ENCODE measurements at regions not wholly inside any gene's neighbourhood (a gene's known extent, or its start where the extent isn't known, plus 50 kb on each side); places are given as distances from the start of the nearest gene placed in this dataset.

DNA sequence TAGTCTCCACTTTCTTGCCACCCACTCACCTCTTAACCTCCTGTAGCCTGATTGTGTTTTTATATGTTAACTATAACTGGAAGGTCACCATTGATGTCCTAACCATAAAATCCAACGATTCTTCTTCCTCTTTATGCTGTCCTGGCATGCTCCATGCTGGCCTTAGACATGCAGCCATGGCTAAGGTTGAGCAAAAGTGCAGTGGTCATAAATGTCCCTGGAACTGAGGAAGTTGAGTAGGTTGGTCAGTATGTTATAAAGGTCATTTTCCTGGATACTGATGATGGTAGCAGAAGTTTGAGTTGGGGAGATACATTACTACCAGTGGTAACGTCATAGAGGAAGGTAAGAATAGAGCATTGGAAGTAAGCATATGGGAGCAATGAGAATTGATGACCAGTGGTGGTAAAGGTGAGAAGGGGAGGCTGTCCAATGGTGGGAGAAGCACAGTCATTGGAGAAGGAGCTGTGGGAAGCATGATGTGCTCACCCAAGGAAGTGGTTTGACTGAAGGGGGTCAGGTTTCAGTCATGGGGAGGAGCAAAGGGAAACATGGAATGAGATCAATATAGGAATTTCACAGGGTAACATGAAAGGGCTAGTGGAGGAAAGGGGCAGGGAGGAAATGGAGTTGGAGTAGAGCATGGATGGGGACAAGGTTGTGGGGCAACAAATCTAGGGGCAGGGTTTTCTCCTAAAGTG lies 240.8 kb downstream of the DACT1 start:
- FAIRE-seq = no peak
- no peak overlapping the region for H3K9ac ChIP-seq (ENCODE audit: low read length in 3 of 3)
- no peak for DNase-seq
- no peaks in the 10 kb centered on the region for H3K9me3 ChIP-seq (ENCODE audit: control insufficient read depth in 2 of 3, insufficient read depth in 1 of 3, low read length in 3 of 3)
- TF ChIP-seq, protein P1, sequence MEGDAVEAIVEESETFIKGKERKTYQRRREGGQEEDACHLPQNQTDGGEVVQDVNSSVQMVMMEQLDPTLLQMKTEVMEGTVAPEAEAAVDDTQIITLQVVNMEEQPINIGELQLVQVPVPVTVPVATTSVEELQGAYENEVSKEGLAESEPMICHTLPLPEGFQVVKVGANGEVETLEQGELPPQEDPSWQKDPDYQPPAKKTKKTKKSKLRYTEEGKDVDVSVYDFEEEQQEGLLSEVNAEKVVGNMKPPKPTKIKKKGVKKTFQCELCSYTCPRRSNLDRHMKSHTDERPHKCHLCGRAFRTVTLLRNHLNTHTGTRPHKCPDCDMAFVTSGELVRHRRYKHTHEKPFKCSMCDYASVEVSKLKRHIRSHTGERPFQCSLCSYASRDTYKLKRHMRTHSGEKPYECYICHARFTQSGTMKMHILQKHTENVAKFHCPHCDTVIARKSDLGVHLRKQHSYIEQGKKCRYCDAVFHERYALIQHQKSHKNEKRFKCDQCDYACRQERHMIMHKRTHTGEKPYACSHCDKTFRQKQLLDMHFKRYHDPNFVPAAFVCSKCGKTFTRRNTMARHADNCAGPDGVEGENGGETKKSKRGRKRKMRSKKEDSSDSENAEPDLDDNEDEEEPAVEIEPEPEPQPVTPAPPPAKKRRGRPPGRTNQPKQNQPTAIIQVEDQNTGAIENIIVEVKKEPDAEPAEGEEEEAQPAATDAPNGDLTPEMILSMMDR (IDR thresholded peaks at IDR 0.05; ENCODE audit: borderline replicate concordance, extremely low read depth, insufficient read depth) = no peak
- peaks cover 0 to under 1% (median 0%) of the 10 kb centered on the region in 3 donors for H3K4me1 ChIP-seq (ENCODE audit: control insufficient read depth in 2 of 3, insufficient read depth in 2 of 3, low read depth in 1 of 3, low read length in 3 of 3)
- no peak overlapping the region for H3K4me3 ChIP-seq (ENCODE audit: low read length in 3 of 3)
- intact Hi-C loops (cut with DNase I) = no loop called here
- H3K27me3 ChIP-seq (ENCODE audit: control insufficient read depth, insufficient read depth, low read length) = no peaks in the 10 kb centered on the region
- H3K36me3 ChIP-seq (ENCODE audit: control insufficient read depth in 2 of 3, insufficient read depth in 3 of 3, low read length in 3 of 3) = no peaks in the 10 kb centered on the region
- H3K27ac ChIP-seq (ENCODE audit: low read depth in 2 of 2, low read length in 2 of 2) = no peak overlapping the region

DNA sequence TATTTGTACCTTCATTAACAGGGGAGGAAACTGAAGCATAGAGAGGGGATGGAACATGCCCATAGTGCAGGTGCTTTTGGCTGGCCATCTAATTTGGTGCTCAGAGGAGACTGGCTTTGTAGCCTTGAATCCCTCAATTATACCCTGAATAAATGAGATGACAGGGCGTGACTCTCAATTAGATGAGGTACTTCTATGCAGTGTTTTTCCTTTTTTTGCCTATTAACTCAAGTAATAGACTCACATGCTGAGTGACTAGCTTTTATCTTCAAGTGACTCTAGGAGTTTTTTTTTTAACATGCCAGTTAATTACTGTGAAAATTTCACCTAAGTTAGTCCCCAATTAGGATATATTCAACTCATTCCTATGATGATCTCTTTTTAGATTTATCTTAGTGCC lies 243.7 kb downstream of the DACT1 start:
- TF ChIP-seq, protein P1 (IDR thresholded peaks at IDR 0.05; ENCODE audit: borderline replicate concordance, extremely low read depth, insufficient read depth) = no peak
- FAIRE-seq (no peak), DNase-seq (no peak)
- H3K27ac ChIP-seq (ENCODE audit: low read depth in 2 of 2, low read length in 2 of 2) = no peak overlapping the region
- H3K27me3 ChIP-seq (ENCODE audit: control insufficient read depth, insufficient read depth, low read length) = no peaks in the 10 kb centered on the region
- no peaks in the 10 kb centered on the region for H3K9me3 ChIP-seq (ENCODE audit: control insufficient read depth in 2 of 3, insufficient read depth in 1 of 3, low read length in 3 of 3)
- intact Hi-C loops (cut with DNase I) = no loop called here
- no peak overlapping the region for H3K9ac ChIP-seq (ENCODE audit: low read length in 3 of 3)
- no peaks in the 10 kb centered on the region for H3K4me1 ChIP-seq (ENCODE audit: control insufficient read depth in 2 of 3, insufficient read depth in 2 of 3, low read depth in 1 of 3, low read length in 3 of 3)
- no peak overlapping the region for H3K4me3 ChIP-seq (ENCODE audit: low read length in 3 of 3)
- H3K36me3 ChIP-seq (ENCODE audit: control insufficient read depth in 2 of 3, insufficient read depth in 3 of 3, low read length in 3 of 3) = no peaks in the 10 kb centered on the region

DNA sequence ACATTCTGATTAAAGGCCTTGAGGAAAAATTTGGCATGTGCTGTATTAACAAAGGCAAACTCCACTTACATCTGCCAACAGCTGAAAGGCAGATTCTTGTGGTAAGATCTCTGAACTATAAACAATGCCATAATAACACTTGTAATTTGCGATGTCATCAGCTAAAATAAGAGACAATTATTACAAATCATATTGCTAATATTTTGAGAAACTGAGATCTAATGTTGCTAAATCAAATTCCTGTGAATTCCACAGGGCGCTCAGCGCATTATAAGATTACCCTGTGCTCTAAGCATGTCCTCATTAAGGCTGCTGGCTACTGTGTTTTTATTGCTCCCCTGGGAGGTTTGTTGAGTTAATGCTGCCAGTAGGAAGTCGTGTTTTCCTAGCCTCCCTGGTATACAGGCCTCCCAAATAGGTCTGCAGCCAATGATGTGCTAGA lies 244.8 kb downstream of the DACT1 start:
- FAIRE-seq (no peak), DNase-seq (peak in 1 of 5 donors; percentile 39)
- H3K9ac ChIP-seq (ENCODE audit: low read length in 3 of 3) = no peak overlapping the region
- intact Hi-C loops (cut with DNase I) = no loop called here
- H3K9me3 ChIP-seq (ENCODE audit: control insufficient read depth in 2 of 3, insufficient read depth in 1 of 3, low read length in 3 of 3) = no peaks in the 10 kb centered on the region
- TF ChIP-seq, protein P1 (IDR thresholded peaks at IDR 0.05; ENCODE audit: borderline replicate concordance, extremely low read depth, insufficient read depth) = no peak
- H3K4me1 ChIP-seq (ENCODE audit: control insufficient read depth in 2 of 3, insufficient read depth in 2 of 3, low read depth in 1 of 3, low read length in 3 of 3) = no peaks in the 10 kb centered on the region
- no peaks in the 10 kb centered on the region for H3K36me3 ChIP-seq (ENCODE audit: control insufficient read depth in 2 of 3, insufficient read depth in 3 of 3, low read length in 3 of 3)
- H3K27ac ChIP-seq (ENCODE audit: low read depth in 2 of 2, low read length in 2 of 2) = no peak overlapping the region
- no peaks in the 10 kb centered on the region for H3K27me3 ChIP-seq (ENCODE audit: control insufficient read depth, insufficient read depth, low read length)
- H3K4me3 ChIP-seq (ENCODE audit: low read length in 3 of 3) = no peak overlapping the region

- Histone ChIP-seq H3K27me3 (ENCODE audit: control insufficient read depth, insufficient read depth, low read length) (no peaks in the 10 kb centered on the region), H3K4me1 (ENCODE audit: control insufficient read depth in 2 of 3, insufficient read depth in 2 of 3, low read depth in 1 of 3, low read length in 3 of 3) (no peaks in the 10 kb centered on the region)
- TF ChIP-seq, protein P1 (IDR thresholded peaks at IDR 0.05; ENCODE audit: borderline replicate concordance, extremely low read depth, insufficient read depth) = no peak
Observed at GRCh38 chr14:58884442-58884841, 246.7 kb downstream of the DACT1 start.

More at GRCh38 chr14:58884442-58884841, 246.7 kb downstream of the DACT1 start:
- Histone ChIP-seq H3K9ac (ENCODE audit: low read length in 3 of 3) (no peak overlapping the region), H3K27ac (ENCODE audit: low read depth in 2 of 2, low read length in 2 of 2) (no peak overlapping the region), H3K9me3 (ENCODE audit: control insufficient read depth in 2 of 3, insufficient read depth in 1 of 3, low read length in 3 of 3) (no peaks in the 10 kb centered on the region), H3K36me3 (ENCODE audit: control insufficient read depth in 2 of 3, insufficient read depth in 3 of 3, low read length in 3 of 3) (no peaks in the 10 kb centered on the region), H3K4me3 (ENCODE audit: low read length in 3 of 3) (no peak overlapping the region)
- intact Hi-C loops (cut with DNase I) = no loop called here
- FAIRE-seq (no peak), DNase-seq (no peak)

All from kidney (tissue), 13 donors.